ENCODE measurements at regions not wholly inside any gene's neighbourhood (a gene's known extent, or its start where the extent isn't known, plus 50 kb on each side); places are given as distances from the start of the nearest gene placed in this dataset.

DNA sequence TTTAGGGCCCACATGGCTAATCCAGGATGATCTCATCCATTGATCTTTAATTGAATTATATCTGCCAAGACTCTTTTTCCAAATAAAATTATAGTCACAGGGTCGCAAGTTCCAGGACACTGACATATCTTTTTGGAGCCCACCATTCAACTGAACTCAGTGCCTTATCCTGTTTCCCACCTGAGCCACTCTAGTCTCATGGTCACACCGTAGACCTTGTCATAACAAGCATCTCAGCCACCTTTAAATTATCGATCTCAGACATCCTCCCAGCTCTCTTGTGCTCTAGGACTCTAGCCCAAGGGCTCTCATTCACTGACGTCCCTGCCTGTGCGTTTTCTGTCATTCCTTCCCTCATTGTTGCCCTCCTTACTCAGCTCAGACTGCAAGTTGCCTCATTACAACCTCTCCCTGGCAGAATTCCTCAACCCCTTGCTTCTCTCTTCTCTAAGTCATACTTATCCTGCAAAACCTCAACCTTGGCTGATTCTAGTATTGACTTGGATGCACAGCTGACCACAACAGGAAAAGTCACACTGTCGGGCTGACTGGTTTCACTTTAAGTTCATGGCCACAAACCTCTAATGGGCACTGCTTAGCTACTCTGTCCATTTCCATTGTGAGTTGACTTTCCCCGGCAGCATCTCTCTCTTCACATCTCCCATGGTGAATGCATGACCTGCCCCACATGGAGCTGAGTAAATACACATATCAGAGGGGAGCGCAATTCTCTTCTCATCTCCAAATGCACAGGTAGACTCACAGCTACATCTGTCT, 91.0 kb upstream of the TRIM2 start:
- CTCF ChIA-PET, result interaction anchor here (2.6 to 3.3 kb wide), 3 partner anchors 14 to 30 kb away, joined by 7 to 13 read pairs (median 12); no protein-coding TSS in a partner anchor
- POLR2A ChIA-PET, result no interaction called here
- DNase-seq (ENCODE audit: low read depth, low spot score), result no peak
- H3K4me3 ChIP-seq (ENCODE audit: low read depth, low read length), result no peak overlapping the region
- TF ChIP-seq, protein P1, sequence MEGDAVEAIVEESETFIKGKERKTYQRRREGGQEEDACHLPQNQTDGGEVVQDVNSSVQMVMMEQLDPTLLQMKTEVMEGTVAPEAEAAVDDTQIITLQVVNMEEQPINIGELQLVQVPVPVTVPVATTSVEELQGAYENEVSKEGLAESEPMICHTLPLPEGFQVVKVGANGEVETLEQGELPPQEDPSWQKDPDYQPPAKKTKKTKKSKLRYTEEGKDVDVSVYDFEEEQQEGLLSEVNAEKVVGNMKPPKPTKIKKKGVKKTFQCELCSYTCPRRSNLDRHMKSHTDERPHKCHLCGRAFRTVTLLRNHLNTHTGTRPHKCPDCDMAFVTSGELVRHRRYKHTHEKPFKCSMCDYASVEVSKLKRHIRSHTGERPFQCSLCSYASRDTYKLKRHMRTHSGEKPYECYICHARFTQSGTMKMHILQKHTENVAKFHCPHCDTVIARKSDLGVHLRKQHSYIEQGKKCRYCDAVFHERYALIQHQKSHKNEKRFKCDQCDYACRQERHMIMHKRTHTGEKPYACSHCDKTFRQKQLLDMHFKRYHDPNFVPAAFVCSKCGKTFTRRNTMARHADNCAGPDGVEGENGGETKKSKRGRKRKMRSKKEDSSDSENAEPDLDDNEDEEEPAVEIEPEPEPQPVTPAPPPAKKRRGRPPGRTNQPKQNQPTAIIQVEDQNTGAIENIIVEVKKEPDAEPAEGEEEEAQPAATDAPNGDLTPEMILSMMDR (IDR thresholded peaks at IDR 0.05; ENCODE audit: low read depth, low read length), result no peak
- H3K27me3 ChIP-seq (ENCODE audit: control insufficient read depth, insufficient read depth, low read length), result peaks cover 18% of the 10 kb centered on the region
- no peak overlapping the region for H3K27ac ChIP-seq (ENCODE audit: low read depth, low read length)
- peaks cover 3% of the 10 kb centered on the region for H3K9me3 ChIP-seq (ENCODE audit: control insufficient read depth, insufficient read depth, low read length)

DNA sequence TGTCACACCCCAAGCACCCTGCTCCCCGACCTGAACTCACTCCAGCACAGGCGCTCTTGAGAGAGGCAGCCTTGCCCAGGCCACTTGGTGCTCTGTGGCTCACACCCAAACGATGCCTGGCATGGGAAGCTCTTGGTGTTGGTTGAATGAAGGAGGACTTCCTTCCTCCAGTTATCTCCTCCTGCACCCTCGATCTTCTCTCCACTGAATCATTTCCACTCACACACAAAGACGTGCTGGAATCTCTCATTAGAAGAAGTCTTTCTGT, 90.5 kb upstream of the TRIM2 start:
- Histone ChIP-seq H3K9me3 (ENCODE audit: control insufficient read depth, insufficient read depth, low read length) (peaks cover 3% of the 10 kb centered on the region), H3K27ac (ENCODE audit: low read depth, low read length) (no peak overlapping the region), H3K4me3 (ENCODE audit: low read depth, low read length) (no peak overlapping the region), H3K27me3 (ENCODE audit: control insufficient read depth, insufficient read depth, low read length) (peaks cover 18% of the 10 kb centered on the region)
- POLR2A ChIA-PET, result no interaction called here
- DNase-seq (ENCODE audit: low read depth, low spot score), result no peak
- TF ChIP-seq, protein P1 (IDR thresholded peaks at IDR 0.05; ENCODE audit: low read depth, low read length), result no peak
- CTCF ChIA-PET, result interaction anchor here (1.4 to 3.3 kb wide), 3 partner anchors 14 to 30 kb away, joined by 7 to 13 read pairs (median 7); no protein-coding TSS in a partner anchor

DNA sequence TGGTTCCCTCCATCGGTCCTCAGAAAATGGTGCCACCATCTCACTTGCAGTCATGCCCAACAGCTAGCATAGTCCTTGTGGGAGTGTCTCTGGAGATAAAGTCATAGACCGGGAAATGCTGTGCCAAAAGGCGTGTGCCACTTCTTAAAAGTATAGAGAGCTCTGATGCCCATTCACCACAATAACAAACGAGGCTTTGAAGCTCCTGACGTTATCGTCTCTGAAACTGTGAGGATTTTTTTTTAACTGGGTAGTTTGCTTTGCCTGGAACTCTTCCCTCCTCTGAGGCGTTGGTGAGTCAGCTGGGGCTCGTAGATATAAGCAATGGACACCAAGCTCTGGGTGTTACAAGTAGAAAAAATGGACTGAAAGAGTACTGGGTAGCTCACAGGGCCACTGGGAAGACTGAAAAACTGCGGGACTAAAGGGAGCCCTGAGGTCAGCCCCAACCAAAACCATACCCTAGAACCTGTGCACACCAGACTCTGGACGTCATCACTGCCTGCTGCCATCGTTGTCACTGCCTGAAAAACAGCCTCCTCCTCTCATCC, 89.4 kb upstream of the TRIM2 start:
- Histone ChIP-seq H3K9me3 (ENCODE audit: control insufficient read depth, insufficient read depth, low read length) (peaks cover 3% of the 10 kb centered on the region), H3K27ac (ENCODE audit: low read depth, low read length) (no peak overlapping the region), H3K4me3 (ENCODE audit: low read depth, low read length) (no peak overlapping the region), H3K27me3 (ENCODE audit: control insufficient read depth, insufficient read depth, low read length) (peaks cover 18% of the 10 kb centered on the region)
- DNase-seq (ENCODE audit: low read depth, low spot score), result no peak
- TF ChIP-seq, protein P1 (IDR thresholded peaks at IDR 0.05; ENCODE audit: low read depth, low read length), result no peak
- CTCF ChIA-PET, result interaction anchor here (0.9 to 3.3 kb wide), 4 partner anchors 13 to 142 kb away, joined by 4 to 13 read pairs (median 7); no protein-coding TSS in a partner anchor
- POLR2A ChIA-PET, result interaction anchor here (0.6 kb wide), 1 partner anchor 13 kb away, joined by 3 read pairs; no protein-coding TSS in a partner anchor

DNA sequence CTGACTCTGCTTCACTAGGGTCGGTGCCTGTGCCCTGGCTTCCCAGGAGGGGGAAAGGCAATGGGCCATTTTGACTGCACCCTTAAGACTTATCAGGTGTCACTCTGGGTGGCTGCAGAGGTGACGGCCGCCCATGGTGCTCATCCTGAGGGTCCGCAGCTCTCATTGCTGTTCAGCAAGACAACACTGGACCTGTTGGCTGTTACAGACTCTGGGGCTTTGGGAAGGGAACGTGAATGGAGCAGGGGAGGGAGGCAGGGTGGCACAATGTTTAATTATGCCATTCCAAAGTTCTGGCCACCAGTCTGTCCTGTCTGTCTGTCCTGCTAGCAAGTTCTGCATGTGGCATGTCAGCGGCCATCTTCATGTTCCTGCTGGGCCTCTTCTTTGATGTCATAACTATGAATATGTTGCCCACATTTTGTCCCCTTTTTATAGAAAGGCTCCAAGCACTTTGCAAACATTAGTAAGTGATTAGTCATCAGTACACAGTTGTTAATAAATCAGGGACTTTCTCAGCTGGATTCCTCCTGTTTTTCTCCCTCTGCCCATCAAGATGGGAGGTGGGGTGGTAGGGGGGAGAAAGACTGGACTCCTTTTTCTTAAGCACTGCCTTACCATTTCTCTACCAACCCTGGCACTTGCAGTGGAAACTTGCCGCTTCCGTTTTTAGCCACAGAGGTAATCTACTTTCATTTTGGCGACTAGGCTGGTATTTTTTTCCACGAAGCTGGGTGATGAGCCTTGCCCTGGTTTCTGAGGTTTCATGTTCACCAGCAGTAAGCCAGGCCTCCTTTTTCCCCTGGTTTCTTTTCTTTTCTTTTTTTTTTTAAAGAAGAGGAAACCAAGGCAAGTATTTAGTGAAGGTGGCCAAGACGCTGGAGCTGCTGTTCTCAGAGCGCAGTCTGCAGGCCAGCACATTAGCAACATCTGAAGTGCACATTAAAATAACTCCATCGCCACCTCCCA, 88.6 kb upstream of the TRIM2 start:
- TF ChIP-seq, protein P1 (IDR thresholded peaks at IDR 0.05; ENCODE audit: low read depth, low read length), result no peak
- DNase-seq (ENCODE audit: low read depth, low spot score), result no peak
- POLR2A ChIA-PET, result no interaction called here
- H3K27ac ChIP-seq (ENCODE audit: low read depth, low read length), result peak overlapping the region; percentile 21
- H3K27me3 ChIP-seq (ENCODE audit: control insufficient read depth, insufficient read depth, low read length), result peaks cover 17% of the 10 kb centered on the region
- peak overlapping the region; percentile 25; the same call in 1 of the 2 replicates for H3K4me3 ChIP-seq (ENCODE audit: low read depth, low read length)
- CTCF ChIA-PET, result interaction anchor here (0.8 to 3.3 kb wide), 7 partner anchors 12 to 143 kb away, joined by 3 to 13 read pairs (median 7); no protein-coding TSS in a partner anchor
- H3K9me3 ChIP-seq (ENCODE audit: control insufficient read depth, insufficient read depth, low read length), result peaks cover 3% of the 10 kb centered on the region
